Activated naive CD4-positive, alpha-beta T cell treated with anti-CD3 and anti-CD28 coated beads for 36 hours (primary cell): ENCODE measurements at regions not wholly inside any gene's neighbourhood (a gene's known extent, or its start where the extent isn't known, plus 50 kb on each side); places are given as distances from the start of the nearest gene placed in this dataset.

Experiments
- CTCF ChIA-PET: fragments of 350-600 bp; sonication (Branson Sonifier 250); formaldehyde crosslinking; loops from one replicate; lab custom pipeline; 2021; ENCODE audit warnings: antibody characterized with exemption; lab: Charles Lee
- DNase-seq: peaks from one replicate; pipeline ENCODE4 v3.0.0-alpha.2; 2020
- H3K27ac Mint-ChIP-seq: one replicate; pipeline ENCODE4 v1.8.0; 2021; ENCODE audit warnings: mild to moderate bottlenecking, mixed read lengths
- H3K27me3 Mint-ChIP-seq: one replicate; pipeline ENCODE4 v1.8.0; 2021; ENCODE audit warnings: low read depth, mixed read lengths
- H3K36me3 Mint-ChIP-seq: one replicate; pipeline ENCODE4 v1.8.0; 2021; ENCODE audit warnings: low read depth, mixed read lengths
- H3K4me1 Mint-ChIP-seq: one replicate; pipeline ENCODE4 v1.8.0; 2021; ENCODE audit warnings: low read depth, mixed read lengths
- H3K4me3 Mint-ChIP-seq: one replicate; pipeline ENCODE4 v1.8.0; 2021; ENCODE audit warnings: mild to moderate bottlenecking, moderate library complexity, mixed read lengths
- H3K9me3 Mint-ChIP-seq: one replicate; pipeline ENCODE4 v1.8.0; 2021; ENCODE audit warnings: mixed read lengths
- intact Hi-C: fragments of 100-400 bp; cut with micrococcal nuclease; formaldehyde crosslinking; loops from one replicate; pipeline ENCODE4 v1.15.1; 2023

DNA sequence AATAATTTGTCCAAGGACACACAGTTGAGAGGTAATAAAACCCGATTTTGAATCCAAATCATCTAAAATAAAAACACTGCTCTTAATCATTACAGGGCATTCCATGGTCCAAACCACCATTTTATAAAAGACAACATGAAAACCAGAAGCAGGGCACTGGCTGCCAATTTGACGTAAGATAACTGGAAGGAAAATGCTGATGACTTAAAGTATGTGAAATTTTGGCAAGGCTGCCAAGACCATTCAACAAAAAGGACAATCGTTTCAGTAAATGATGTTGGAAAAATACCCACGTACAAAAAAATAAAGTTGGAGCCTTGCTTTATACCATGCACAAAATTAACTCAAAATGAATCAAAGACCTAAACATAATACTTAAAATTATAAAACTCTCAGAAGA lies 344.4 kb downstream of the RAPGEF2 start:
- intact Hi-C loops: loop anchor here (5.0 to 10.0 kb wide), 2 partner anchors 952 to 1455 kb away; no protein-coding TSS in a partner anchor
- Mint-ChIP-seq H3K36me3 (no peaks in the 10 kb centered on the region), H3K4me3 (no peak overlapping the region), H3K9me3 (no peaks in the 10 kb centered on the region), H3K4me1 (no peaks in the 10 kb centered on the region), H3K27me3 (peaks cover 19% of the 10 kb centered on the region), H3K27ac (no peak overlapping the region)
- CTCF ChIA-PET: interaction anchor here (0.6 kb wide), 1 partner anchor 1192 kb away, joined by 3 read pairs; no protein-coding TSS in a partner anchor
- DNase-seq: no peak

DNA sequence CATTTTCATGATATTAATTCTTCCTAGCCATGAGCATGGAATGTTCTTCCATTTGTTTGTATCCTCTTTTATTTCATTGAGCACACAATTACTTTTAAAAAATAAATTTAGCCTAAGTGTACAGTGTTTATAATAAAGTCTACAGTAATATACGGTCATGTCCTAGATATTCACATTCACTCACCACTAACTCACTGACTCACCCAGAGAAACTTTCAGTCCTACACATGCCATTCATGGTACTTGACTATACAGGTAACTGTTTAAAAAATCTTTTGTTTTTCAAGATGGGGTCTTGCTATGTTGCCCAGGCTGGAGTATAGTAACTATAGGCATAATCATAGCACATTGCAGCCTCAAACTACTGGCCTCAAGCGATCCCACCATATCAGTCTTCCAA lies 348.1 kb downstream of the RAPGEF2 start:
- Mint-ChIP-seq H3K36me3 (no peaks in the 10 kb centered on the region), H3K27me3 (peaks cover 10% of the 10 kb centered on the region), H3K4me3 (no peak overlapping the region), H3K4me1 (no peaks in the 10 kb centered on the region), H3K27ac (no peak overlapping the region), H3K9me3 (no peaks in the 10 kb centered on the region)
- intact Hi-C loops: no loop called here
- no peak for DNase-seq
- CTCF ChIA-PET: no interaction called here

DNA sequence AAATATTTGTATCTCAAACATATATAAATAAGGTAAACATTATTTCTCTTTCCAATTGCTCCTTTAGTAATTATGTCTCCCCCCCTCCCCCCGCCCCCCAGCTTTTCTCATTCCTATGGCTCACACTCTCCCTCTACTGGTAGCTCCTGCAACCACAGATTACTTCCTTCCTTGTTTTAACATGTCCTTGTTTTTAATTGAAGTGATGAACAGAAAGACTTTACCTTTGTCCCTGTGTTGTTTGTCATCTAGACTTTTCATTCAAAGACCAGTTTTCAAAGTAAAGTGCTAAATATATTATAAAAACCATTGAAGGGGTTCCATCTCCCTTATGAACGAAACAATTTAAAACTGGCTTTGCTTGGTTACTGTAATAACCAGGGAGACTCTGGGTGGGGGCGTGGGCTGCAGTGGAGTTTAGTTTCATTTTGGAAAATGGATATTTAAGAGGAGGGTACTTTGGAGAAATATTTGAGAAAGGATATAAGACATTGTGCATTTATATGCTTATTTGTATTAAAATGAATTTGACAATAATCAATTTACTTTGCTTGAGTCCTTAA lies 352.9 kb downstream of the RAPGEF2 start:
- Mint-ChIP-seq H3K27ac (no peak overlapping the region), H3K27me3 (peaks cover 3% of the 10 kb centered on the region), H3K4me1 (no peaks in the 10 kb centered on the region), H3K36me3 (no peaks in the 10 kb centered on the region), H3K9me3 (no peaks in the 10 kb centered on the region), H3K4me3 (no peak overlapping the region)
- intact Hi-C loops: no loop called here
- DNase-seq: peak; percentile 13
- CTCF ChIA-PET: interaction anchor here (0.6 to 0.7 kb wide), 3 partner anchors 60 to 1286 kb away, joined by 3 read pairs; no protein-coding TSS in a partner anchor

DNA sequence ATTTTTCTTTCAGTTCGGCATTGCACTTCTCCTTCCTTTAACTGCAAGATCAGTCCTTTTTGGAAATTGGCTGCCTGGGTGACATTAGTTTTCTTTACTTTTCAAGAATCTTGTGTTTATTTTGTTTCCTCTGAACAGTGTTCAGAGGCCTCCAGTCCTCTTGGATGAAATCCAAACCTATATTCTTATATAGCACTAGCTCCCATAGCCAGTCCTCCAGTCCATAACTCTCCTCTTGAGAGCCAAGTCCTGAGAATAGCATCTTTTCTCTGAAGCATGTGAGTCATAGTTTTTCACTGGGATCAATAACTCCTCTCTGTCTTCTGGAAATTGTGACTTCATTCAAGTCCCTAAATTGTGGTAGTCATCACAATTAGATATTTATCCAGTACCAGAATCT lies 357.5 kb downstream of the RAPGEF2 start:
- peaks cover 2% of the 10 kb centered on the region for H3K27me3 Mint-ChIP-seq
- CTCF ChIA-PET: no interaction called here

DNA sequence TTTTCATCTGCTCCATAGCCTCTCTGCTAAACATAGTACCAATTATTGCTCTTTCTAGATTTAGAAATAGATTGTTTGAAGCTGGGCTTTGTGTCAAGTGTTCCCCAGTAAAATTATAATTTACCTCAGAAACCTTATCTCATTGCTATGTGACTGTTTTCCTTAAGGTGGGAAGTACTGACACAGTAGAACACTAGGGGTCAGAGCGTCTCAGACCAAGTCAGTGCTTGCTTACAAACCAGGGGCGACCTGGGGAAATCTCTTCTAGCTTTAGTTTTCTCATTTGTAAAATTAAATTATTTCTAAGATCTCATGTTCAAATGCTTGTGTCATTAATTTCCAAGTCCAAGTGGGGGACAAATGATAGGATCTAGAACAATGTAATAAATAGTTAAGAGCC lies 360.4 kb downstream of the RAPGEF2 start:
- intact Hi-C loops: no loop called here
- H3K36me3 Mint-ChIP-seq: no peaks in the 10 kb centered on the region

More for the DNA sequence above, 357.5 kb downstream of the RAPGEF2 start:
- Mint-ChIP-seq H3K27ac (no peak overlapping the region), H3K9me3 (peaks cover 18% of the 10 kb centered on the region), H3K4me1 (no peaks in the 10 kb centered on the region), H3K36me3 (no peaks in the 10 kb centered on the region), H3K4me3 (no peak overlapping the region)
- intact Hi-C loops: no loop called here
- no peak for DNase-seq

DNA sequence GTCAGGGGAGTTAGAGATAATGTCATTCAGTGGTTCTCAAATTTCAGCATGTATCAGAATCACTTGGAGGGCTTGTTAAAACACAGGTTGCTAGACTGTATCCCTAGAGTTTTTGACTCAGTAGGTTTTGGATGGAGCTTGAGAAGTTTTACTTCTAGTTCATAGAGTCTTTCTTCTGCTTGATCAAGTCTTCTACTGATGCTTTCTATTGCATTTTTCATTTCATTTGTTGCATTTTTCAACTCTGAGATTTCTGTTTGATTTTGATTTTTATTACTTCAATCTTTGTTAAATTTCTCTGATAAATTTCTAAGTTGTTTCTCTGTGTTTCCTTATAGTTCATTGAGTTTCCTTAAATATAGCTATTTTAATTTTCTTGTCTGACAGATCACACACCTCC lies 361.4 kb downstream of the RAPGEF2 start:
- Mint-ChIP-seq H3K36me3 (no peaks in the 10 kb centered on the region), H3K4me1 (no peaks in the 10 kb centered on the region), H3K27me3 (peaks cover 2% of the 10 kb centered on the region), H3K4me3 (no peak overlapping the region), H3K9me3 (peaks cover 18% of the 10 kb centered on the region), H3K27ac (no peak overlapping the region)
- intact Hi-C loops: no loop called here
- CTCF ChIA-PET: interaction anchor here (0.9 kb wide), 1 partner anchor 23 kb away, joined by 3 read pairs; no protein-coding TSS in a partner anchor
- DNase-seq: no peak

More for the DNA sequence above, 360.4 kb downstream of the RAPGEF2 start:
- H3K4me1 Mint-ChIP-seq: no peaks in the 10 kb centered on the region
- no peak overlapping the region for H3K27ac Mint-ChIP-seq
- peaks cover 18% of the 10 kb centered on the region for H3K9me3 Mint-ChIP-seq
- no peak overlapping the region for H3K4me3 Mint-ChIP-seq
- peaks cover 2% of the 10 kb centered on the region for H3K27me3 Mint-ChIP-seq
- DNase-seq: no peak
- CTCF ChIA-PET: interaction anchor here (0.8 to 1.0 kb wide), 2 partner anchors 33 to 46 kb away, joined by 3 to 4 read pairs; no protein-coding TSS in a partner anchor

DNA sequence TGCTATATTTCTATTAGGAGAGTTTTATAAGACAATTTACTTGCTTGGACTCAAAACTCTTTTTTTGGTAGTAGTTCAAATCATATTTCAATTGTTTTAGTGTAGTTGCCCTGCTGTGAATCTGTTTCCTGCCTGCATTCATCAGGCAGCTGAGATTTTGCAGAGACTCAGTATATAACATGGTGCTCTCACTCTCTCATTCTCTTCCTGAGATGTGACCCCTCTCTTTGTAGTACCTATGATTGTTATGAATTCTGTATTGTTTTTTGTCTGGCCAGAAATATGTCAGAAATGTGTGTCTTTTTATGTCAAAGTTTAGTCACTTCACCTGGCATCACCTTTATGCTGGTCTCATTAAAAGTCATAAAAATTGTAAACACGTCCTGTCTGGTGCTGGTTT lies 374.0 kb downstream of the RAPGEF2 start:
- Mint-ChIP-seq H3K36me3 (no peaks in the 10 kb centered on the region), H3K4me3 (no peak overlapping the region), H3K27ac (no peak overlapping the region), H3K9me3 (no peaks in the 10 kb centered on the region), H3K27me3 (peaks cover 7% of the 10 kb centered on the region), H3K4me1 (no peaks in the 10 kb centered on the region)
- intact Hi-C loops: no loop called here
- no peak for DNase-seq
- CTCF ChIA-PET: no interaction called here

DNA sequence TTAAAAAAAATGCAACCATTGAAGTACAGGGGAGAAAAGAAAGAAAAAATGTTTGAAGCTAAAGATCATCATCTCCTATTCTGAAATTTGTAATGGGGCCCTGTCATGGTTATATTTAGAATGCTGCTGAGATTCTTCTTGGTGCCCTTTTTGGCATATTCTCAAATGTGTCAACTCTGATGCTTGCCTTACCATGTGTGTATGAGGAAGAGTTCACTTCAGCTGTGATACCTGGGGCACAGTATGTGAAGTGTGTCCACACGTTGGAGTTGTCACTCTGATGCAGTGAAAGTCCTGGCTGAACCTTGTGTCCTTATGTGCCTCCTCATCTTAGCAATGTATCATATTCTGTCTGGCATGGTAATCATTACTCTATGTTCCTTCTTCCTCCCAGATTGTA lies 377.9 kb downstream of the RAPGEF2 start:
- H3K4me3 Mint-ChIP-seq: no peak overlapping the region
- no peaks in the 10 kb centered on the region for H3K36me3 Mint-ChIP-seq
- no peak for DNase-seq
- intact Hi-C loops: loop anchor here (10.0 kb wide), 2 partner anchors 464 to 1194 kb away; no protein-coding TSS in a partner anchor
- no peaks in the 10 kb centered on the region for H3K9me3 Mint-ChIP-seq
- CTCF ChIA-PET: no interaction called here
- H3K27me3 Mint-ChIP-seq: peaks cover 17% of the 10 kb centered on the region
- H3K4me1 Mint-ChIP-seq: no peaks in the 10 kb centered on the region
- H3K27ac Mint-ChIP-seq: no peak overlapping the region

DNA sequence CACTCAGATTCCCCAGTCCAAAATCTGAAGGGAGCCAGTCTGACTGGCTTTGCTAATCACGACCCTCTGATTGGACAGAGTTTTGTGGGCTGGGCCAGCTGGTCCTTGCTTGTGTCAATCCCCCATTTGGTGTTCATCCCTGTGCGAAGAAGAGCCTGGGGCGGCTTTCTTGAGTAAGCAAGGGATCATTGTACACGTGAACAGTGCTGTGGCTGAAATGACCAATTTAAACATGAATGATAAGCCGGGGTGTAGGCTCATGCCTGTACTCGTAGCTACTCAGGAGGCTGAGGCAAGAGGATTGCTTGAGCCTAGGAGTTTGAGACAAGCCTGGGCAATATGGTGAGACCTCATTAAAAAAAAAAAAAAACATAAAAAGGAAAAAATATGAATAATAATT lies 379.1 kb downstream of the RAPGEF2 start:
- CTCF ChIA-PET: no interaction called here
- H3K4me3 Mint-ChIP-seq: no peak overlapping the region
- no peak for DNase-seq
- H3K27ac Mint-ChIP-seq: no peak overlapping the region
- intact Hi-C loops: loop anchor here (10.0 kb wide), 2 partner anchors 463 to 1193 kb away; no protein-coding TSS in a partner anchor
- no peaks in the 10 kb centered on the region for H3K4me1 Mint-ChIP-seq
- H3K27me3 Mint-ChIP-seq: peaks cover 19% of the 10 kb centered on the region
- no peaks in the 10 kb centered on the region for H3K9me3 Mint-ChIP-seq
- H3K36me3 Mint-ChIP-seq: no peaks in the 10 kb centered on the region

DNA sequence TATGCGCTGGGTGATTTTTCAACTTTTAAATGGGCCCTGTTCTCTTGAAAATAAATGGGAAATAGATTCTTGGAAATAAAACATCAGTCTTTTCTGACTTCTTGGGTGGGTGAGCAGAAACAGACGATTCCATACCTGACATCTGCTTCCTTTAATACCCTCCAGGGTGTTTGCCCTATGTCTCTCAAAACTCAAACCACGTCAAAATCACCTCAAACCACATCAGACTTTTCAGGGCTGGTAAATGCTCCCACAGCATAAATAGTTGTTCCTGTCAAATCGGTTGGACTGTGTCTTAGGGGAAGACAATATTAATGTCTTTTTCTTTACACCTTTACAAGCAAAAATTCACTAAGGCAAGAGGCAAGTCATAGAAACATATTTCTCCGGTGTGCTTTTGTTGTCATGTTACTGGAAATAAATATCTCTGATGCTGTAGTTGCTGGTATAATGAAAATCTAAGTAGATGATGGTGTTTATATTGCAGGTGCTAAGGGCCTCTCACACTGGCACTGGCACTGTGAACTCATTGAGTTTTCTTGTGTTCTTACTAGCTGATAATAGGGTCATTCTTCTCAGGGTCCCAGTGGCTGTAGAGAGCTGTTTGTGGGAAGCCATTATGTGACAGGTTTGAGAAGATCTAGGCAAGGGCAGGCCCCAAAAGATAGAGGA lies 380.4 kb downstream of the RAPGEF2 start:
- CTCF ChIA-PET: interaction anchor here (0.6 kb wide), 1 partner anchor 728 kb away, joined by 3 read pairs; no protein-coding TSS in a partner anchor
- intact Hi-C loops: loop anchor here (10.0 kb wide), 2 partner anchors 462 to 1192 kb away; no protein-coding TSS in a partner anchor
- no peaks in the 10 kb centered on the region for H3K36me3 Mint-ChIP-seq
- H3K4me1 Mint-ChIP-seq: peaks cover 3% of the 10 kb centered on the region
- H3K27me3 Mint-ChIP-seq: peaks cover 25% of the 10 kb centered on the region
- no peak overlapping the region for H3K4me3 Mint-ChIP-seq
- H3K27ac Mint-ChIP-seq: no peak overlapping the region
- DNase-seq: no peak
- no peaks in the 10 kb centered on the region for H3K9me3 Mint-ChIP-seq

DNA sequence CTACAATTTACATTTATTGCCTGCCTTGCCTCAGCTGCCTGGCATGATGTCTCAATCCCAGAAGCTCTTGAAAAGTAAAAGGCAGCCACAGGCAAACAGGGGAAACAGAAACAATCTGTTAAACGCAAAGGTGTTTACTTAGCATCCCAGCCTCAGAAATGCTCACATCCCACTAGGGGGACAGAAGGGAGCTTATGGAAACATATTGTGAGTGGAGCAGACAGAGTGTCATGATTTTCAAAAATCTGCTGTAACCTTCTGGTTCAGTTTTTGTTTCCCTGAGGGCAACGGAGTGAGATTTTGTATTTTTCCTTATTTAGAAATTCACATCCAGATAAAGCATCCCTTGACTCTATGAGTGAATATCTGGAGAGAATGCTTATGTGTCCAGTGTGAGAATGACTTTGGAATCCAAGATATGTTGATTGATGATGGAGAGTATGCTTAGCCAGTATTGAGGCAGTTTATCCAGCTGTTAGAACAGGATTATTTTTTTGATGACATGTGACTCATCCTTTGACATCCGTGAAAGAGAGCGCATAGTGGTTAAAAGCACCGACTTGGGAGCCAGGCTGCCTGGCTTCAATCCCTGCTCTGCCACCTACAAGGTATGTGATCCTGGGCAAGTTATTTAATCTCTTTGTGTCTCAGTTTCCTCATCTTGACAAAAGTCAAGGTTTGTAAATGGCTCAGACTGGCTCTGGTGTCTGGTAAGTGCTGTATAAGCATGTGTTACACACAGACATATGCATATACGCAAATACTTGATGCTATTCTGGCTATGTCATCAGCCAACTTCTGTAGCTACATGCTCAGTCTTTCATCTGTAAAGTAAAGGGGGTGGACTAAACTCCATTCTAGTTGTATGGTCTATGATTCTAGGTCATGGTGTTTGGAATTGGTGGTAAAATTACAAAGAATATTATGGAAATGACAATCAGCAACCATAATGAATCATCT lies 381.2 kb downstream of the RAPGEF2 start:
- intact Hi-C loops: loop anchor here (10.0 kb wide), 2 partner anchors 461 to 1191 kb away; no protein-coding TSS in a partner anchor
- H3K27ac Mint-ChIP-seq: no peak overlapping the region
- H3K9me3 Mint-ChIP-seq: no peaks in the 10 kb centered on the region
- no peaks in the 10 kb centered on the region for H3K36me3 Mint-ChIP-seq
- no peak overlapping the region for H3K4me3 Mint-ChIP-seq
- DNase-seq: no peak
- CTCF ChIA-PET: interaction anchor here (0.6 kb wide), 1 partner anchor 729 kb away, joined by 3 read pairs; no protein-coding TSS in a partner anchor
- peaks cover 3% of the 10 kb centered on the region for H3K4me1 Mint-ChIP-seq
- H3K27me3 Mint-ChIP-seq: peaks cover 32% of the 10 kb centered on the region

DNA sequence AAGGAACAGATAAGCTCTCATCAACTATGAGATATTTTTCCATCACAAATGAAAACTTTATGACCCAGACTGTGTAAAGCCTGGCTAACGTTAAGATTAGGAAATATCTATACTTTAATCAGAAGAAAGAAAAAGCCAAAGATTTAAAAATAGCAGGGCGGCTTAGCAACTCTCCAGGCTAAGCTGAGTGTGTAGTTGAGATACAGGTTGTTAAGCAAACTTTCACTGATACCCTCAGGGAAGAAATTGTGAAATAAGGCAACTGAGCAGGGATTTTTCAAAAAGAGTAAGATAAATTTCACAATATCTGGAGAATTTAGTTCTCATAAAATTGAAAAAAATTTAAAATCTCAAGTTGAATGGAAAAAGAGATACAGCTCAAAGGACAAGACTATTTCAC lies 382.0 kb downstream of the RAPGEF2 start:
- Mint-ChIP-seq H3K36me3 (no peaks in the 10 kb centered on the region), H3K4me3 (no peak overlapping the region), H3K4me1 (peaks cover 3% of the 10 kb centered on the region), H3K9me3 (no peaks in the 10 kb centered on the region), H3K27ac (no peak overlapping the region), H3K27me3 (peaks cover 32% of the 10 kb centered on the region)
- DNase-seq: no peak
- intact Hi-C loops: loop anchor here (10.0 kb wide), 2 partner anchors 460 to 1190 kb away; no protein-coding TSS in a partner anchor
- CTCF ChIA-PET: no interaction called here
